Astrocyte (in vitro differentiated cells and primary cell): ENCODE measurements at regions not wholly inside any gene's neighbourhood (a gene's known extent, or its start where the extent isn't known, plus 50 kb on each side); places are given as distances from the start of the nearest gene placed in this dataset.
"Not testable (repeated sequence)": the region's sequence is repeated elsewhere in the genome, so short reads cannot be mapped to it uniquely, and the experiment has no call there.

ENCODE experiments used
- DNase-seq: peaks from one replicate; pipeline ENCODE4 v3.0.0-alpha.2; 2010; ENCODE audit warnings: low read depth
- FAIRE-seq: peaks from 2 replicates; lab custom pipeline; 2011; peaks lifted over from hg19 to GRCh38; lab: Jason Lieb, UNC
- H2AFZ ChIP-seq: 2 replicates; pipeline ENCODE4 v1.6.0; 2012; ENCODE audit warnings: low read depth, low read length, inconsistent platforms
- H3K27ac ChIP-seq: 2 replicates; pipeline ENCODE4 v1.5.1; 2011; ENCODE audit warnings: low read depth, low read length, inconsistent platforms
- H3K27me3 ChIP-seq: 2 replicates; pipeline ENCODE4 v1.6.0; 2011; ENCODE audit warnings: low read length, inconsistent platforms; ENCODE audit not compliant: insufficient read depth
- H3K36me3 ChIP-seq: 2 replicates; pipeline ENCODE4 v1.5.1; 2011; ENCODE audit warnings: low read length, inconsistent platforms; ENCODE audit not compliant: insufficient read depth
- H3K4me1 ChIP-seq: 2 replicates; pipeline ENCODE4 v1.5.1; 2011; ENCODE audit warnings: low read length, inconsistent platforms; ENCODE audit not compliant: insufficient read depth
- H3K4me2 ChIP-seq: 2 replicates; pipeline ENCODE4 v1.6.0; 2012; ENCODE audit warnings: low read length, inconsistent platforms
- H3K4me3 ChIP-seq: 2 replicates; pipeline ENCODE4 v1.5.1; 2011; ENCODE audit warnings: low read depth, mild to moderate bottlenecking, low read length, inconsistent platforms; ENCODE audit not compliant: insufficient read depth
- H3K79me2 ChIP-seq: 2 replicates; pipeline ENCODE4 v1.6.0; 2012; ENCODE audit warnings: mild to moderate bottlenecking, low read length, inconsistent platforms; ENCODE audit not compliant: insufficient read depth
- H3K9ac ChIP-seq: 2 replicates; pipeline ENCODE4 v1.6.0; 2012; ENCODE audit warnings: mild to moderate bottlenecking, low read length, inconsistent platforms
- H3K9me3 ChIP-seq: 2 replicates; pipeline ENCODE4 v1.5.1; 2012; ENCODE audit warnings: low read depth, mild to moderate bottlenecking, low read length, inconsistent platforms; ENCODE audit not compliant: insufficient read depth
- H4K20me1 ChIP-seq: 2 replicates; pipeline ENCODE4 v1.6.0; 2012; ENCODE audit warnings: low read length, inconsistent platforms; ENCODE audit not compliant: insufficient read depth
- H3K27ac Mint-ChIP-seq: one replicate; pipeline ENCODE4 v1.8.0; 2021; ENCODE audit warnings: mild to moderate bottlenecking, mixed read lengths; ENCODE audit not compliant: unreplicated experiment
- H3K27me3 Mint-ChIP-seq: one replicate; pipeline ENCODE4 v1.8.0; 2021; ENCODE audit warnings: low read depth, mixed read lengths; ENCODE audit not compliant: unreplicated experiment
- H3K36me3 Mint-ChIP-seq: one replicate; pipeline ENCODE4 v1.8.0; 2021; ENCODE audit warnings: low read depth, mixed read lengths; ENCODE audit not compliant: unreplicated experiment
- H3K4me1 Mint-ChIP-seq: one replicate; pipeline ENCODE4 v1.8.0; 2021; ENCODE audit warnings: low read depth, mixed read lengths; ENCODE audit not compliant: unreplicated experiment
- H3K4me3 Mint-ChIP-seq: one replicate; pipeline ENCODE4 v1.8.0; 2021; ENCODE audit warnings: mild to moderate bottlenecking, moderate library complexity, mixed read lengths; ENCODE audit not compliant: unreplicated experiment
- H3K9me3 Mint-ChIP-seq: one replicate; pipeline ENCODE4 v1.8.0; 2021; ENCODE audit warnings: mild to moderate bottlenecking, mixed read lengths; ENCODE audit not compliant: unreplicated experiment
- EZH2 ChIP-seq: IDR thresholded peaks from 2 replicates; pipeline ENCODE4 v1.6.1; 2012; ENCODE audit warnings: mild to moderate bottlenecking, low read length, inconsistent platforms; ENCODE audit not compliant: insufficient read depth
- TF ChIP-seq, protein P1 (sequence below): IDR thresholded peaks from 2 replicates; pipeline ENCODE4 v1.5.1; 2011; ENCODE audit warnings: low read depth, mild to moderate bottlenecking, inconsistent platforms, low read length, moderate library complexity; ENCODE audit not compliant: insufficient read depth

GRCh38 chrX:3443184-3443583 is 96.7 kb upstream of the MXRA5 start:
- H3K27ac ChIP-seq = no peak overlapping the region
- no peaks in the 10 kb centered on the region for H3K4me1 Mint-ChIP-seq
- no peaks in the 10 kb centered on the region for H3K36me3 ChIP-seq
- H3K9me3 Mint-ChIP-seq = peaks cover 3% of the 10 kb centered on the region
- H2AFZ ChIP-seq = no peak overlapping the region
- H3K4me2 ChIP-seq = no peak overlapping the region
- TF ChIP-seq EZH2 = no peak
- TF ChIP-seq, protein P1, sequence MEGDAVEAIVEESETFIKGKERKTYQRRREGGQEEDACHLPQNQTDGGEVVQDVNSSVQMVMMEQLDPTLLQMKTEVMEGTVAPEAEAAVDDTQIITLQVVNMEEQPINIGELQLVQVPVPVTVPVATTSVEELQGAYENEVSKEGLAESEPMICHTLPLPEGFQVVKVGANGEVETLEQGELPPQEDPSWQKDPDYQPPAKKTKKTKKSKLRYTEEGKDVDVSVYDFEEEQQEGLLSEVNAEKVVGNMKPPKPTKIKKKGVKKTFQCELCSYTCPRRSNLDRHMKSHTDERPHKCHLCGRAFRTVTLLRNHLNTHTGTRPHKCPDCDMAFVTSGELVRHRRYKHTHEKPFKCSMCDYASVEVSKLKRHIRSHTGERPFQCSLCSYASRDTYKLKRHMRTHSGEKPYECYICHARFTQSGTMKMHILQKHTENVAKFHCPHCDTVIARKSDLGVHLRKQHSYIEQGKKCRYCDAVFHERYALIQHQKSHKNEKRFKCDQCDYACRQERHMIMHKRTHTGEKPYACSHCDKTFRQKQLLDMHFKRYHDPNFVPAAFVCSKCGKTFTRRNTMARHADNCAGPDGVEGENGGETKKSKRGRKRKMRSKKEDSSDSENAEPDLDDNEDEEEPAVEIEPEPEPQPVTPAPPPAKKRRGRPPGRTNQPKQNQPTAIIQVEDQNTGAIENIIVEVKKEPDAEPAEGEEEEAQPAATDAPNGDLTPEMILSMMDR = no peak
- peaks cover 3% of the 10 kb centered on the region for H3K27me3 Mint-ChIP-seq
- DNase-seq (no peak), FAIRE-seq (no peak)
- no peaks in the 10 kb centered on the region for H3K9me3 ChIP-seq
- no peaks in the 10 kb centered on the region for H3K4me1 ChIP-seq
- no peaks in the 10 kb centered on the region for H4K20me1 ChIP-seq
- no peak overlapping the region for H3K4me3 ChIP-seq
- H3K9ac ChIP-seq = no peak overlapping the region
- no peak overlapping the region for H3K4me3 Mint-ChIP-seq
- no peaks in the 10 kb centered on the region for H3K27me3 ChIP-seq
- H3K36me3 Mint-ChIP-seq = no peaks in the 10 kb centered on the region
- no peak overlapping the region for H3K27ac Mint-ChIP-seq
- H3K79me2 ChIP-seq = no peaks in the 10 kb centered on the region

DNA sequence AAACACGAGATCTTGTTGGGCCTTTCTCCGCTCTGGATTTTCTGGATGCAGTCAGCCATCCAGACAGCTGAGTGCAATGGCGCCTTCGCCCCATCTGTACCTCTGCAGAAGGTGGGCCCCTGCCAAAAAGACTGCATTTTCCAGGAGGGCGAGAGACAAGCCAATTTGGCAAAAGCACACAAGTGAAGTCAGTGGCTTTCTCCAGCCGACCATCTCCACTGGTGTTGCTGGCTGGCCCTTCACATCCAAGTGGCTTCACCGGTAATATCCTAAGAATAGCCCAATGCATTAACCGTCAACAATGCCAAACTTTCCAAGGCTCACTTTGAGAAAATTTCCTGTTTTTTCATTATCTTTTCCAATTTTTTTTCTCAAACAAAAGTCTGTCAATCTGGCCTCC is 96.2 kb upstream of the MXRA5 start:
- H3K9me3 ChIP-seq = no peaks in the 10 kb centered on the region
- H3K27ac Mint-ChIP-seq = no peak overlapping the region
- H3K36me3 Mint-ChIP-seq = no peaks in the 10 kb centered on the region
- no peak overlapping the region for H3K4me2 ChIP-seq
- H3K4me3 ChIP-seq = no peak overlapping the region
- H3K36me3 ChIP-seq = no peaks in the 10 kb centered on the region
- H3K4me1 ChIP-seq = no peaks in the 10 kb centered on the region
- peaks cover 3% of the 10 kb centered on the region for H3K9me3 Mint-ChIP-seq
- H3K27me3 ChIP-seq = no peaks in the 10 kb centered on the region
- H3K27ac ChIP-seq = no peak overlapping the region
- no peaks in the 10 kb centered on the region for H3K79me2 ChIP-seq
- no peak overlapping the region for H3K4me3 Mint-ChIP-seq
- H3K4me1 Mint-ChIP-seq = no peaks in the 10 kb centered on the region
- no peak overlapping the region for H2AFZ ChIP-seq
- FAIRE-seq = no peak
- peaks cover 3% of the 10 kb centered on the region for H3K27me3 Mint-ChIP-seq
- TF ChIP-seq, protein P1 = no peak
- TF ChIP-seq EZH2 = no peak
- no peaks in the 10 kb centered on the region for H4K20me1 ChIP-seq
- no peak for DNase-seq
- no peak overlapping the region for H3K9ac ChIP-seq

DNA sequence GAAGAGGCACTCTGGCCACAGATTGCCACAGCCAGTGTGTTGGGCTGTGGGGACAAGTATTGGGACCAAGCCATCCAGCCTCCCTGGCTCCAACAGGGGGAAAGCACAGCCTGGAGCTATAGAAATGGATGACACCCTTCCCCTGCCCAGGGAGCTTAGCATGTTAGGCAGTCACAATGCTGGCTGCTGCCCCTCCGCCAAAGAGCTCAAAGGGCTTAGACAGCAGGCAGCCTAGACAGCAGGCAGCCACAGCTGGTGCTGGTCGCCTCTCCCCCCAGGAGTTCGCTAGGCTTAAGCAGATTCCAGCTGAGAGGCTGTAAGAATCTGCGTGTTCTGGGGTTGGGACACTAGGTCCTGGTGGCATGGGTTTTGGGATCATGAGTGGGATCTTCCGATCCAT is 94.5 kb upstream of the MXRA5 start:
- H3K9me3 ChIP-seq = no peaks in the 10 kb centered on the region
- no peak overlapping the region for H3K27ac Mint-ChIP-seq
- TF ChIP-seq EZH2 = no peak
- TF ChIP-seq, protein P1 = no peak
- H3K36me3 Mint-ChIP-seq = no peaks in the 10 kb centered on the region
- no peak overlapping the region for H3K27ac ChIP-seq
- H3K4me1 ChIP-seq = no peaks in the 10 kb centered on the region
- DNase-seq (no peak), FAIRE-seq (no peak)
- no peaks in the 10 kb centered on the region for H3K79me2 ChIP-seq
- H3K4me3 ChIP-seq = no peak overlapping the region
- no peak overlapping the region for H3K9ac ChIP-seq
- H4K20me1 ChIP-seq = no peaks in the 10 kb centered on the region
- H3K4me3 Mint-ChIP-seq = no peak overlapping the region
- no peak overlapping the region for H3K4me2 ChIP-seq
- no peaks in the 10 kb centered on the region for H3K36me3 ChIP-seq
- no peak overlapping the region for H2AFZ ChIP-seq
- peaks cover 3% of the 10 kb centered on the region for H3K27me3 Mint-ChIP-seq
- peaks cover 3% of the 10 kb centered on the region for H3K9me3 Mint-ChIP-seq
- H3K27me3 ChIP-seq = no peaks in the 10 kb centered on the region
- H3K4me1 Mint-ChIP-seq = no peaks in the 10 kb centered on the region

GRCh38 chrX:3435916-3436315 is 89.5 kb upstream of the MXRA5 start:
- not testable (repeated sequence) for H3K4me1 Mint-ChIP-seq, H3K9me3 ChIP-seq, H3K36me3 Mint-ChIP-seq, H4K20me1 ChIP-seq, H3K79me2 ChIP-seq, H3K4me1 ChIP-seq, H3K27ac ChIP-seq, H3K9me3 Mint-ChIP-seq, H3K4me3 Mint-ChIP-seq, H3K4me3 ChIP-seq, H3K9ac ChIP-seq, H3K36me3 ChIP-seq, H3K27ac Mint-ChIP-seq, H3K27me3 Mint-ChIP-seq, DNase-seq, H3K27me3 ChIP-seq, H3K4me2 ChIP-seq, H2AFZ ChIP-seq, FAIRE-seq
